ENCODE measurements at regions not wholly inside any gene's neighbourhood (a gene's known extent, or its start where the extent isn't known, plus 50 kb on each side); places are given as distances from the start of the nearest gene placed in this dataset.
"Not testable (repeated sequence)": the region's sequence is repeated elsewhere in the genome, so short reads cannot be mapped to it uniquely, and the experiment has no call there.

- H3K36me3 Mint-ChIP-seq (ENCODE audit: low read depth); H3K27ac Mint-ChIP-seq; DNase-seq; H3K4me1 Mint-ChIP-seq; H3K9me3 Mint-ChIP-seq; H3K4me3 Mint-ChIP-seq; H3K27me3 Mint-ChIP-seq; intact Hi-C loops (cut with micrococcal nuclease): not testable (repeated sequence)
These were observed 138.2 kb downstream of the IER5 start for GRCh38 chr1:181226728-181227127.

DNA sequence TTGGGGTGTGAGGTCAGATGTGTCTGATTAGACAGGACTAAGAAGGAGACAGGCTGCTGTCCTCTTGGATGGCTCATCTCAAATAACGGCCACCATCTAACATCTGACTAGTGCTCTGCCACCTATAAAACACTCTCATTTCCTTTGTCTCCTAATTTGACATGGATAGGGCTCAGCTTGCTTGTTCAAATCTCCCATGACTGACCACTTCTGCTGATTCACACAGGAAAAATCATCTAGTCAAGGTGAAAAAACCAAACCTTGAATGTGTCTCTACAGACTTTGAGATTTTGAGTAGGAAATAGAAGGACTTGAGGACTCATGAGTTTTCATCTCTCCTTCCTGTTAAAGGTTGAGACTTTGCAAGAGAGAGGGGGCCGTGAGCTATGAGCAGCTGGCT, 150.6 kb downstream of the IER5 start:
- no peak overlapping the region for H3K4me3 Mint-ChIP-seq
- no peaks in the 10 kb centered on the region for H3K27me3 Mint-ChIP-seq
- no peaks in the 10 kb centered on the region for H3K36me3 Mint-ChIP-seq (ENCODE audit: low read depth)
- intact Hi-C loops (cut with micrococcal nuclease): no loop called here
- H3K4me1 Mint-ChIP-seq: no peaks in the 10 kb centered on the region
- H3K9me3 Mint-ChIP-seq: no peaks in the 10 kb centered on the region
- no peak for DNase-seq
- H3K27ac Mint-ChIP-seq: no peak overlapping the region

DNA sequence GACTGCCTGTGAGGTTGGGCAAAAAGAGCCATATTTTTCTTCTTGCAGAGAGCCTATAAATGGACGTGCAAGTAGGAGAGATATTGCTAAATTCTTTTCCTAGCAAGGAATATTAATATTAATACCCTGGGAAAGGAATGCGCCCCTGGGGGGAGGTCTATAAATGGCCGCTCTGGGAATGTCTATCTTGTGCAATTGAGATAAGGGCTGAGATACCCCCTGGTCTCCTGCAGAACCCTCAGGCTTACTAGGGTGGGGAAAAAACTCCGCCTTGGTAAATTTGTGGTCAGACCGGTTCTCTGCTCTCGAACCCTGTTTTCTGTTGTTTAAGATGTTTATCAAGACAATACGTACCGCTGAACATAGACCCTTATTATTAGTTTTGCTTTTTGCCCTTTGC, 157.8 kb downstream of the IER5 start:
- DNase-seq; H3K27me3 Mint-ChIP-seq; H3K4me3 Mint-ChIP-seq; intact Hi-C loops (cut with micrococcal nuclease); H3K4me1 Mint-ChIP-seq; H3K36me3 Mint-ChIP-seq (ENCODE audit: low read depth); H3K27ac Mint-ChIP-seq: not testable (repeated sequence)
- peaks cover 14% of the 10 kb centered on the region for H3K9me3 Mint-ChIP-seq

GRCh38 chr1:181248361-181248760, 159.9 kb downstream of the IER5 start:
- peaks cover 14% of the 10 kb centered on the region for H3K9me3 Mint-ChIP-seq
- H3K27me3 Mint-ChIP-seq; H3K4me3 Mint-ChIP-seq; intact Hi-C loops (cut with micrococcal nuclease); H3K27ac Mint-ChIP-seq; H3K4me1 Mint-ChIP-seq; DNase-seq; H3K36me3 Mint-ChIP-seq (ENCODE audit: low read depth): not testable (repeated sequence)

GRCh38 chr1:181249186-181249585, 160.7 kb downstream of the IER5 start:
- H3K36me3 Mint-ChIP-seq (ENCODE audit: low read depth): no peaks in the 10 kb centered on the region
- DNase-seq: no peak
- no peak overlapping the region for H3K27ac Mint-ChIP-seq
- intact Hi-C loops (cut with micrococcal nuclease): no loop called here
- peaks cover 14% of the 10 kb centered on the region for H3K9me3 Mint-ChIP-seq
- no peak overlapping the region for H3K4me3 Mint-ChIP-seq
- peaks cover 3% of the 10 kb centered on the region for H3K27me3 Mint-ChIP-seq
- no peaks in the 10 kb centered on the region for H3K4me1 Mint-ChIP-seq

DNA sequence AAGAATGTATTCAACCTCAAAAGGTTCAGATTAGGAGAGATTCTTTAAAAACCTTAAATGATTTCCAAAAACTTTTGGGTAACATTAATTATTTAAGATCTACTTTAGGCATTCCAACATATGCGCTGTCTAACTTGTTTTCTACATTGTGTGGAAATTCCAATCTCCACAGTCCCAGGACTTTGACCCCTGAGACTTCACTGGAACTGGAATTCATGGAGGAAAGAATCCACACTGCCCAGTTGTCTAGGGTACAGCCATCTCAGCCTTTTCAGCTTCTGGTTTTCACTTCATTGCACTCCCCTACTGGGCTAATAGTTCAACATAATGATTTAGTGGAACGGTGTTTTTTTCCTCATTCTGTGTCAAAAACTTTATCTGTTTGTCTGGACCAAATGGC, 161.5 kb downstream of the IER5 start:
- Mint-ChIP-seq H3K36me3 (ENCODE audit: low read depth) (no peaks in the 10 kb centered on the region), H3K27me3 (peaks cover 3% of the 10 kb centered on the region)

GRCh38 chr1:181251001-181251712, 162.7 kb downstream of the IER5 start:
- peaks cover 24% of the 10 kb centered on the region for H3K9me3 Mint-ChIP-seq
- no peak for DNase-seq
- peaks cover 2% of the 10 kb centered on the region for H3K27me3 Mint-ChIP-seq
- no peaks in the 10 kb centered on the region for H3K4me1 Mint-ChIP-seq
- no peak overlapping the region for H3K27ac Mint-ChIP-seq
- intact Hi-C loops (cut with micrococcal nuclease): no loop called here
- no peaks in the 10 kb centered on the region for H3K36me3 Mint-ChIP-seq (ENCODE audit: low read depth)
- H3K4me3 Mint-ChIP-seq: no peak overlapping the region

More for the DNA sequence above, 161.5 kb downstream of the IER5 start:
- Mint-ChIP-seq H3K9me3 (peaks cover 18% of the 10 kb centered on the region), H3K27ac (no peak overlapping the region), H3K4me1 (no peaks in the 10 kb centered on the region), H3K4me3 (no peak overlapping the region)
- no peak for DNase-seq
- intact Hi-C loops (cut with micrococcal nuclease): no loop called here

DNA sequence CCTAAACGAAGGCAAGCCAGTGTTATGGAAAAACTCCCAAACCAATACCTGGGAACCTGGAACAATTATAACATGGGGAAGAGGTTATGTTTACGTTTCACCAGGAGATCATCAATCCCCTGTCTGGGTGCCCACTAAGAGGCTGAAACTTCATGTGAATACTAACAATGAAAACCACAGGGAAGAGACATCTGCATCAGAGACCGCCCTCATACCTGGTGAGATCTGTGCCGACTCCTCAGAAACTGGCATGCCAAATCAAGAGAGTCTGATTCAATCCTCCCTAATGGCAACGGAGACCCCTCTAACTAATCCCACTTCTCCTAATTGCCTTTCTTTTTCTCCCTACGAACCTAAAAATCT, 163.2 kb downstream of the IER5 start:
- Mint-ChIP-seq H3K27me3 (peaks cover 3% of the 10 kb centered on the region), H3K4me3 (no peak overlapping the region), H3K9me3 (peaks cover 22% of the 10 kb centered on the region), H3K36me3 (ENCODE audit: low read depth) (no peaks in the 10 kb centered on the region), H3K27ac (no peak overlapping the region), H3K4me1 (no peaks in the 10 kb centered on the region)
- no peak for DNase-seq
- intact Hi-C loops (cut with micrococcal nuclease): no loop called here

- H3K4me1 Mint-ChIP-seq; H3K27ac Mint-ChIP-seq; H3K4me3 Mint-ChIP-seq; H3K36me3 Mint-ChIP-seq (ENCODE audit: low read depth); DNase-seq; intact Hi-C loops (cut with micrococcal nuclease); H3K27me3 Mint-ChIP-seq: not testable (repeated sequence)
- H3K9me3 Mint-ChIP-seq: peaks cover 10% of the 10 kb centered on the region
These were observed 165.1 kb downstream of the IER5 start for GRCh38 chr1:181253601-181254000.

- Mint-ChIP-seq H3K4me3 (no peak overlapping the region), H3K36me3 (ENCODE audit: low read depth) (no peaks in the 10 kb centered on the region), H3K27ac (no peak overlapping the region), H3K27me3 (peaks cover 3% of the 10 kb centered on the region), H3K4me1 (no peaks in the 10 kb centered on the region), H3K9me3 (peaks cover 10% of the 10 kb centered on the region)
- no peak for DNase-seq
- intact Hi-C loops (cut with micrococcal nuclease): no loop called here
These were observed 166.9 kb downstream of the IER5 start for GRCh38 chr1:181255270-181255929.

DNA sequence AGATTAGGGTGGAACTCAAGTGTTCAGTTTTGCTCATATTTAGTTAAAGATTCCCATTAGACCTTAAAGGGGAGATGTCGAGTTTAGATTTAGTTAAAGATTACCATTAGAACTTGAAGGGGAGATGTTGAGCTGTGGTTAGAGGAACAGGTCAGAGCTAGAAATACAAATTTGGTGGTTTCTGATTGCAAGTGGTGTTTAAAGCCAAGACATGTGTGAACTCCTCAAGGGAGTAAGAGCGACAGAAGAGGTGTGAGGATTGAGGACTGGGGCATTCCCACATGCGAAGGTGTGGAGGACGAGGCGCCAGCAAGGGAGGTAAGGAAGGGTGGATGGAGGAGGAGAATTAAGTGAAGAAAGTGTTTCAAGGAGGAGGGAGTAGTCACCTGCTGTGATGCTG, 168.6 kb downstream of the IER5 start:
- Mint-ChIP-seq H3K27ac (no peak overlapping the region), H3K36me3 (ENCODE audit: low read depth) (no peaks in the 10 kb centered on the region), H3K4me1 (no peaks in the 10 kb centered on the region), H3K27me3 (peaks cover 3% of the 10 kb centered on the region), H3K4me3 (no peak overlapping the region), H3K9me3 (peaks cover 10% of the 10 kb centered on the region)
- intact Hi-C loops (cut with micrococcal nuclease): no loop called here
- DNase-seq: no peak

DNA sequence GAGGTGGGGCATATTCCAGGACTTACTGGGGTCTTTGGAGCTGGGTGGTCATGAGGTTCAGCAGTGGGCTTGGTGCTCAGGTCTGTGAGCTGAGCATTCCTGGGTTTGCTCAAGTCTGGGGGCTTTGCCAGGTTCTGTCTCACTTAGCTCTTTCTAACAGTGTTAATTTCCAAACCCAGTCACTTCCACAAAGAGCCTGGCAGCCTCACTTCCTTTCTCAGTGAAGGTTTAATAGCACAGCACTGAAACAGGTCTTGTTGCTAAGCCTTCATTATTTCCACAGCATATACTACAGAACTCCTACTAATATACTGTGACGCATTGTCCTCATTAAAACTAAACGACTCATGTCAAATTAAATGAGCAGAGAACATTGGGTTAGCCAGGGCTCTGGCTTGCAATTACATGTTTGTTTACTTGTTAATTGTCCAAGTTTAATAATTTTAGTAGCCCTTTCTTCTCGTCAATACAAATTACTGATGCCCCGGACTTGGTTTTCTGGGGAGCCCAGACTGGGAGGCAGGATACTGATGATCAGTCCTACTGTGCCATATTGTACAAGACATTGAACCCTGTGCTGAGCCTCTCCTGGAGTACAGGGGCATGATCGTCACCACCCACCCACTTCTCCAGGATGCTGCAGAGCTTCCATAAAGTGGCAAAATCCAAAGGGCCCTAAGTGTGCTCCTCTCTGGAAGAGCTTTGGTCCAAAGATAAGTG, 170.7 kb downstream of the IER5 start:
- Mint-ChIP-seq H3K27me3 (peaks cover 3% of the 10 kb centered on the region), H3K4me1 (no peaks in the 10 kb centered on the region), H3K36me3 (ENCODE audit: low read depth) (no peaks in the 10 kb centered on the region), H3K4me3 (no peak overlapping the region), H3K9me3 (peaks cover 10% of the 10 kb centered on the region), H3K27ac (no peak overlapping the region)
- DNase-seq: no peak
- intact Hi-C loops (cut with micrococcal nuclease): no loop called here

GRCh38 chr1:181260271-181260670, 171.8 kb downstream of the IER5 start:
- Mint-ChIP-seq H3K27me3 (peaks cover 3% of the 10 kb centered on the region), H3K4me3 (no peak overlapping the region), H3K27ac (no peak overlapping the region), H3K9me3 (peaks cover 3% of the 10 kb centered on the region), H3K4me1 (no peaks in the 10 kb centered on the region), H3K36me3 (ENCODE audit: low read depth) (no peaks in the 10 kb centered on the region)
- intact Hi-C loops (cut with micrococcal nuclease): no loop called here
- no peak for DNase-seq

GRCh38 chr1:181260994-181261393, 172.5 kb downstream of the IER5 start:
- Mint-ChIP-seq H3K4me1 (no peaks in the 10 kb centered on the region), H3K9me3 (no peaks in the 10 kb centered on the region), H3K4me3 (no peak overlapping the region), H3K27ac (no peak overlapping the region), H3K36me3 (ENCODE audit: low read depth) (no peaks in the 10 kb centered on the region), H3K27me3 (peaks cover 3% of the 10 kb centered on the region)
- intact Hi-C loops (cut with micrococcal nuclease): no loop called here
- DNase-seq: no peak

All from activated CD4-positive, alpha-beta T cell treated with anti-CD3 and anti-CD28 coated beads, Interleukin-2, amount 10 ng/mL, durations not matched to agents 24 days and 14 days (primary cell).